ENCODE measurements at regions not wholly inside any gene's neighbourhood (a gene's known extent, or its start where the extent isn't known, plus 50 kb on each side); places are given as distances from the start of the nearest gene placed in this dataset.

DNA sequence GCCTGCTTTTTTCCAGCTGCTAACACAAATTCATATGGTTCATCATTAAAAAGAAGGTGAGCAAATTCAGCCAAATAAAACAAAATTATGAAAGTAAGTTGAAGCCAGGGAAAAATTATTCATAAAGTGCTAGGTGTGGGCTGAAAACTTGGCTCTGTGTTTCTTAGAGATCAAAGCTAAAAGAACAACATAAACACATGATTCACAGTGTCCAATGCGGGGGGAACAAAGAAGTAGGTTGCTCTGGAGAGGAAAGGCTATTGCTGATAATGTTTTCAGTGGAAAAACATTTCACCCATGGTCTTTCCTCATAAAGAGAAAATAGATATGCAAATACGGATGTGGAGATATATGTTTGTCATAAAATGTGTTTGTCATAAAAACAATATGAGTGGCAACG, 1691.5 kb upstream of the SLC10A2 start:
- TF ChIP-seq, protein P1, sequence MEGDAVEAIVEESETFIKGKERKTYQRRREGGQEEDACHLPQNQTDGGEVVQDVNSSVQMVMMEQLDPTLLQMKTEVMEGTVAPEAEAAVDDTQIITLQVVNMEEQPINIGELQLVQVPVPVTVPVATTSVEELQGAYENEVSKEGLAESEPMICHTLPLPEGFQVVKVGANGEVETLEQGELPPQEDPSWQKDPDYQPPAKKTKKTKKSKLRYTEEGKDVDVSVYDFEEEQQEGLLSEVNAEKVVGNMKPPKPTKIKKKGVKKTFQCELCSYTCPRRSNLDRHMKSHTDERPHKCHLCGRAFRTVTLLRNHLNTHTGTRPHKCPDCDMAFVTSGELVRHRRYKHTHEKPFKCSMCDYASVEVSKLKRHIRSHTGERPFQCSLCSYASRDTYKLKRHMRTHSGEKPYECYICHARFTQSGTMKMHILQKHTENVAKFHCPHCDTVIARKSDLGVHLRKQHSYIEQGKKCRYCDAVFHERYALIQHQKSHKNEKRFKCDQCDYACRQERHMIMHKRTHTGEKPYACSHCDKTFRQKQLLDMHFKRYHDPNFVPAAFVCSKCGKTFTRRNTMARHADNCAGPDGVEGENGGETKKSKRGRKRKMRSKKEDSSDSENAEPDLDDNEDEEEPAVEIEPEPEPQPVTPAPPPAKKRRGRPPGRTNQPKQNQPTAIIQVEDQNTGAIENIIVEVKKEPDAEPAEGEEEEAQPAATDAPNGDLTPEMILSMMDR (IDR thresholded peaks at IDR 0.05), result no peak
- TF ChIP-seq POLR2A (IDR thresholded peaks at IDR 0.05), result no peak
